OCI-LY1 (cell line): ENCODE measurements at regions not wholly inside any gene's neighbourhood (a gene's known extent, or its start where the extent isn't known, plus 50 kb on each side); places are given as distances from the start of the nearest gene placed in this dataset.

Experiments
- CTCF ChIP-seq: fragments of 200-600 bp; sonication (generic), shearing (Covaris generic); IDR thresholded peaks from 2 replicates; pipeline ENCODE4 v1.5.1; 2017; ENCODE audit warnings: mild to moderate bottlenecking, antibody characterized with exemption, low read length, moderate library complexity, mixed read lengths
- EZH2 ChIP-seq: fragments of 200-600 bp; sonication (generic), shearing (Covaris generic); IDR thresholded peaks from 2 replicates; pipeline ENCODE4 v1.8.0; 2017; ENCODE audit warnings: borderline replicate concordance, mixed run types, mild to moderate bottlenecking, antibody characterized with exemption, low read length, moderate library complexity, mixed read lengths

GRCh38 chr21:25425156-25425555 lies 182.1 kb downstream of the MRPL39 start:
- TF ChIP-seq CTCF (no peak), EZH2 (no peak)
